ENCODE measurements at regions not wholly inside any gene's neighbourhood (a gene's known extent, or its start where the extent isn't known, plus 50 kb on each side); places are given as distances from the start of the nearest gene placed in this dataset.
A peak's percentile ranks its signal among the peaks of the same experiment; 100 is the strongest.

GRCh38 chr4:157808796-157809383 is 363.9 kb downstream of the GASK1B start:
- TF ChIP-seq EGR1 (IDR thresholded peaks at IDR 0.05; ENCODE audit: low read depth in 2 of 2), result no peak
- TF ChIP-seq, protein P1, sequence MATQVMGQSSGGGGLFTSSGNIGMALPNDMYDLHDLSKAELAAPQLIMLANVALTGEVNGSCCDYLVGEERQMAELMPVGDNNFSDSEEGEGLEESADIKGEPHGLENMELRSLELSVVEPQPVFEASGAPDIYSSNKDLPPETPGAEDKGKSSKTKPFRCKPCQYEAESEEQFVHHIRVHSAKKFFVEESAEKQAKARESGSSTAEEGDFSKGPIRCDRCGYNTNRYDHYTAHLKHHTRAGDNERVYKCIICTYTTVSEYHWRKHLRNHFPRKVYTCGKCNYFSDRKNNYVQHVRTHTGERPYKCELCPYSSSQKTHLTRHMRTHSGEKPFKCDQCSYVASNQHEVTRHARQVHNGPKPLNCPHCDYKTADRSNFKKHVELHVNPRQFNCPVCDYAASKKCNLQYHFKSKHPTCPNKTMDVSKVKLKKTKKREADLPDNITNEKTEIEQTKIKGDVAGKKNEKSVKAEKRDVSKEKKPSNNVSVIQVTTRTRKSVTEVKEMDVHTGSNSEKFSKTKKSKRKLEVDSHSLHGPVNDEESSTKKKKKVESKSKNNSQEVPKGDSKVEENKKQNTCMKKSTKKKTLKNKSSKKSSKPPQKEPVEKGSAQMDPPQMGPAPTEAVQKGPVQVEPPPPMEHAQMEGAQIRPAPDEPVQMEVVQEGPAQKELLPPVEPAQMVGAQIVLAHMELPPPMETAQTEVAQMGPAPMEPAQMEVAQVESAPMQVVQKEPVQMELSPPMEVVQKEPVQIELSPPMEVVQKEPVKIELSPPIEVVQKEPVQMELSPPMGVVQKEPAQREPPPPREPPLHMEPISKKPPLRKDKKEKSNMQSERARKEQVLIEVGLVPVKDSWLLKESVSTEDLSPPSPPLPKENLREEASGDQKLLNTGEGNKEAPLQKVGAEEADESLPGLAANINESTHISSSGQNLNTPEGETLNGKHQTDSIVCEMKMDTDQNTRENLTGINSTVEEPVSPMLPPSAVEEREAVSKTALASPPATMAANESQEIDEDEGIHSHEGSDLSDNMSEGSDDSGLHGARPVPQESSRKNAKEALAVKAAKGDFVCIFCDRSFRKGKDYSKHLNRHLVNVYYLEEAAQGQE (IDR thresholded peaks at IDR 0.05), result peak; percentile 61
- WGBS, result 91% methylated on average over 6 of the region's 6 CpGs
- Histone ChIP-seq H3K27ac (ENCODE audit: low read depth in 1 of 2, low read length in 2 of 2) (no peak overlapping the region), H3K36me3 (ENCODE audit: control insufficient read depth in 4 of 4, insufficient read depth in 3 of 4, low read depth in 1 of 4, low read length in 3 of 4) (no peaks in the 10 kb centered on the region), H3K9me3 (ENCODE audit: control insufficient read depth in 4 of 4, low read length in 3 of 4) (no peaks in the 10 kb centered on the region), H3K4me3 (ENCODE audit: low read depth in 1 of 3, low read length in 3 of 3) (no peak overlapping the region), H3K9ac (ENCODE audit: low read depth in 1 of 2, low read length in 2 of 2) (no peak overlapping the region), H3K27me3 (ENCODE audit: control insufficient read depth in 4 of 4, insufficient read depth in 4 of 4, low read length in 3 of 4) (no peaks in the 10 kb centered on the region), H3K4me1 (ENCODE audit: control insufficient read depth in 4 of 4, insufficient read depth in 4 of 4, low read length in 3 of 4) (peaks cover 0 to 10% (median 0%) of the 10 kb centered on the region in 4 donors)
- DNase-seq (ENCODE audit: low spot score), result no peak

GRCh38 chr4:157806184-157806583 is 366.6 kb downstream of the GASK1B start:
- Histone ChIP-seq H3K4me1 (ENCODE audit: control insufficient read depth in 4 of 4, insufficient read depth in 4 of 4, low read length in 3 of 4) (peaks cover 0 to 11% (median 0%) of the 10 kb centered on the region in 4 donors), H3K9me3 (ENCODE audit: control insufficient read depth in 4 of 4, low read length in 3 of 4) (no peaks in the 10 kb centered on the region), H3K4me3 (ENCODE audit: low read depth in 1 of 3, low read length in 3 of 3) (no peak overlapping the region), H3K9ac (ENCODE audit: low read depth in 1 of 2, low read length in 2 of 2) (no peak overlapping the region), H3K27me3 (ENCODE audit: control insufficient read depth in 4 of 4, insufficient read depth in 4 of 4, low read length in 3 of 4) (no peaks in the 10 kb centered on the region), H3K27ac (ENCODE audit: low read depth in 1 of 2, low read length in 2 of 2) (no peak overlapping the region), H3K36me3 (ENCODE audit: control insufficient read depth in 4 of 4, insufficient read depth in 3 of 4, low read depth in 1 of 4, low read length in 3 of 4) (no peaks in the 10 kb centered on the region)
- TF ChIP-seq EGR1 (IDR thresholded peaks at IDR 0.05; ENCODE audit: low read depth in 2 of 2) (no peak), MAX (IDR thresholded peaks at IDR 0.05) (no peak), JUND (IDR thresholded peaks at IDR 0.05) (no peak), SP1 (IDR thresholded peaks at IDR 0.05) (no peak), FOXA2 (IDR thresholded peaks at IDR 0.05) (no peak), GABPA (IDR thresholded peaks at IDR 0.05 in 1 of 2, conservative IDR thresholded peaks at IDR 0.05 in 1 of 2) (no peak), HNF4A (conservative IDR thresholded peaks at IDR 0.05) (no peak), RXRA (IDR thresholded peaks at IDR 0.05) (no peak), ATF3 (IDR thresholded peaks at IDR 0.05) (no peak), HNF4G (IDR thresholded peaks at IDR 0.05) (no peak), NR2F2 (IDR thresholded peaks at IDR 0.05) (no peak), FOXA1 (IDR thresholded peaks at IDR 0.05) (no peak), CTCF (IDR thresholded peaks at IDR 0.05; ENCODE audit: low read depth, low read length, missing input control) (no peak), YY1 (IDR thresholded peaks at IDR 0.05) (no peak), TAF1 (conservative IDR thresholded peaks at IDR 0.05) (no peak), RAD21 (IDR thresholded peaks at IDR 0.05) (no peak)
- TF ChIP-seq, protein P2, sequence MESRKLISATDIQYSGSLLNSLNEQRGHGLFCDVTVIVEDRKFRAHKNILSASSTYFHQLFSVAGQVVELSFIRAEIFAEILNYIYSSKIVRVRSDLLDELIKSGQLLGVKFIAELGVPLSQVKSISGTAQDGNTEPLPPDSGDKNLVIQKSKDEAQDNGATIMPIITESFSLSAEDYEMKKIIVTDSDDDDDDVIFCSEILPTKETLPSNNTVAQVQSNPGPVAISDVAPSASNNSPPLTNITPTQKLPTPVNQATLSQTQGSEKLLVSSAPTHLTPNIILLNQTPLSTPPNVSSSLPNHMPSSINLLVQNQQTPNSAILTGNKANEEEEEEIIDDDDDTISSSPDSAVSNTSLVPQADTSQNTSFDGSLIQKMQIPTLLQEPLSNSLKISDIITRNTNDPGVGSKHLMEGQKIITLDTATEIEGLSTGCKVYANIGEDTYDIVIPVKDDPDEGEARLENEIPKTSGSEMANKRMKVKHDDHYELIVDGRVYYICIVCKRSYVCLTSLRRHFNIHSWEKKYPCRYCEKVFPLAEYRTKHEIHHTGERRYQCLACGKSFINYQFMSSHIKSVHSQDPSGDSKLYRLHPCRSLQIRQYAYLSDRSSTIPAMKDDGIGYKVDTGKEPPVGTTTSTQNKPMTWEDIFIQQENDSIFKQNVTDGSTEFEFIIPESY (IDR thresholded peaks at IDR 0.05), result no peak
- TF ChIP-seq, protein P1 (IDR thresholded peaks at IDR 0.05), result no peak
- no peak for DNase-seq (ENCODE audit: low spot score)
- WGBS, result 92% methylated on average over 2 of the region's 2 CpGs
